Activated CD8-positive, alpha-beta T cell treated with anti-CD3 and anti-CD28 coated beads for 36 hours (primary cell): ENCODE measurements at regions not wholly inside any gene's neighbourhood (a gene's known extent, or its start where the extent isn't known, plus 50 kb on each side); places are given as distances from the start of the nearest gene placed in this dataset.

Experiments
- ATAC-seq: fragments of 200-7000 bp; cut with Tn5 transposase; one replicate; pipeline ENCODE4 v1.10.0; 2021; ENCODE audit warnings: mild to moderate bottlenecking, moderate library complexity
- CTCF ChIA-PET: fragments of 350-600 bp; sonication (Branson Sonifier 250); formaldehyde crosslinking; loops from one replicate; lab custom pipeline; 2021; ENCODE audit warnings: antibody characterized with exemption; lab: Charles Lee
- POLR2A ChIA-PET: fragments of 350-600 bp; sonication (Branson Sonifier 250); formaldehyde crosslinking; loops from one replicate; lab custom pipeline; 2021; ENCODE audit warnings: antibody characterized with exemption; lab: Charles Lee
- DNase-seq: peaks from one replicate; pipeline ENCODE4 v3.0.0-alpha.2; 2020
- H3K27ac Mint-ChIP-seq: one replicate; pipeline ENCODE4 v1.8.0; 2021; ENCODE audit warnings: mild to moderate bottlenecking, mixed read lengths
- H3K27me3 Mint-ChIP-seq: one replicate; pipeline ENCODE4 v1.8.0; 2021; ENCODE audit warnings: mixed read lengths
- H3K36me3 Mint-ChIP-seq: one replicate; pipeline ENCODE4 v1.8.0; 2021; ENCODE audit warnings: low read depth, mixed read lengths
- H3K4me1 Mint-ChIP-seq: one replicate; pipeline ENCODE4 v1.8.0; 2021; ENCODE audit warnings: low read depth, mixed read lengths
- H3K4me3 Mint-ChIP-seq: one replicate; pipeline ENCODE4 v1.8.0; 2021; ENCODE audit warnings: mild to moderate bottlenecking, moderate library complexity, mixed read lengths
- H3K9me3 Mint-ChIP-seq: one replicate; pipeline ENCODE4 v1.8.0; 2021; ENCODE audit warnings: mixed read lengths
- intact Hi-C: fragments of 100-400 bp; cut with micrococcal nuclease; formaldehyde crosslinking; loops from one replicate; pipeline ENCODE4 v1.10.0; 2022
- TF ChIP-seq, protein P1 (sequence below): fragments of 200-600 bp; IDR thresholded peaks from one replicate; pipeline ENCODE4 v1.8.0; 2022; ENCODE audit warnings: antibody characterized with exemption, mild to moderate bottlenecking

DNA sequence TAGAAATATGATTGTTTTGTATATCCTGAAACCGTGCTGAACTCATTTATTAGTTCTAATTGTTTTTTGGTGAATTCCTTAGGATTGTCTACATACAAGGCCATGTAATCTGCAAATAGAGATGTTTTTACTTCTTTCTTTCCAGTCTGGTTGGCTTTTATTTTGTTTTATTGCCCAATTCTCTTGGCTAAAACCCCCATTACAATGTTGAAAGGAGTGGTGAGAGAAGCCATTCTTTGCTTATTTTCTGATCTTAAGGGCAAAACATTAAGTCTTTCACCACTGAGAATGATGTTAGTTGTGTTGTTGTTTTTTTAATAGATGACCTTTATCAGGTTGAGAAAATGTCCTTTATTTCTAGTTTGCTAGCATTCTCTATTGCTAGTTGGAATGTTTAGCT lies 157.3 kb downstream of the NTMT2 start:
- Mint-ChIP-seq H3K4me3 (no peak overlapping the region), H3K27me3 (peaks cover 10% of the 10 kb centered on the region), H3K9me3 (no peaks in the 10 kb centered on the region), H3K36me3 (no peaks in the 10 kb centered on the region), H3K27ac (no peak overlapping the region), H3K4me1 (no peaks in the 10 kb centered on the region)
- ATAC-seq (no peak), DNase-seq (no peak)
- TF ChIP-seq, protein P1, sequence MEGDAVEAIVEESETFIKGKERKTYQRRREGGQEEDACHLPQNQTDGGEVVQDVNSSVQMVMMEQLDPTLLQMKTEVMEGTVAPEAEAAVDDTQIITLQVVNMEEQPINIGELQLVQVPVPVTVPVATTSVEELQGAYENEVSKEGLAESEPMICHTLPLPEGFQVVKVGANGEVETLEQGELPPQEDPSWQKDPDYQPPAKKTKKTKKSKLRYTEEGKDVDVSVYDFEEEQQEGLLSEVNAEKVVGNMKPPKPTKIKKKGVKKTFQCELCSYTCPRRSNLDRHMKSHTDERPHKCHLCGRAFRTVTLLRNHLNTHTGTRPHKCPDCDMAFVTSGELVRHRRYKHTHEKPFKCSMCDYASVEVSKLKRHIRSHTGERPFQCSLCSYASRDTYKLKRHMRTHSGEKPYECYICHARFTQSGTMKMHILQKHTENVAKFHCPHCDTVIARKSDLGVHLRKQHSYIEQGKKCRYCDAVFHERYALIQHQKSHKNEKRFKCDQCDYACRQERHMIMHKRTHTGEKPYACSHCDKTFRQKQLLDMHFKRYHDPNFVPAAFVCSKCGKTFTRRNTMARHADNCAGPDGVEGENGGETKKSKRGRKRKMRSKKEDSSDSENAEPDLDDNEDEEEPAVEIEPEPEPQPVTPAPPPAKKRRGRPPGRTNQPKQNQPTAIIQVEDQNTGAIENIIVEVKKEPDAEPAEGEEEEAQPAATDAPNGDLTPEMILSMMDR: no peak
- CTCF ChIA-PET: no interaction called here
- intact Hi-C loops: no loop called here
- POLR2A ChIA-PET: no interaction called here

DNA sequence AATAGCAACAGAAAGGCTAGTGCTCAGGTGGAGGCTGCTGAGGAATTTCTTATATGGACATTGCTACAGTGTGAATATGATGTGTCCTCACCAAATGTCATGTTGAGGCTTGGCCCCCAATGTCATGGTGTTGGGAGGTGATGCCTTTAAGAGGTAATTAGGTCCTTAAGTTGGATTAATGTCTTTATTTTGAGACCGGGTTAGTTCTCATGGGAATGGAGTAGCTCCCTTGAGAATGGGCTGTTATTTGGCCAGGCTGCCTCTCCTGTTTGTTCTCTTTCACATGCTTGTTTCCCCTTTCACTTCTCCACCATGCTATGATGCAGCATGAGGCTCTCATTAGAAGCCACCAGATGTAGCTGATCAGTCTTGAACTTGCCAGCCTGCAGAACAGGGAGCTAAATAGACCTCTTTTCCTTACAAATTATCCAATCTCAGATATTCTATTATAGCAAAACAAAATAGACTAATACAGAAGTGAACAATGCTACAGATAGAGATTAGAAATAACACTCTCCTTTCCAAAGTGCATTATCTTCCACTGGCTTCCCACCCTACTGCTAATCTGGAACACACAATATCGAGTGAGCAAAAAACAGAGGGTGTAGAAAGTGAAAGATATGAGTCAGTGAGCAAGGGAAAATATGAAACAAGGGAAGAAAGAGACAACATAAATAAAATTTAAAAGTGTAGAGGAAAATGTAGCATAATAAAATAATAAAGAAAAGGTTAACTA lies 160.2 kb downstream of the NTMT2 start:
- no peaks in the 10 kb centered on the region for H3K9me3 Mint-ChIP-seq
- ChIA-PET CTCF (no interaction called here), POLR2A (no interaction called here)
- no peak overlapping the region for H3K4me3 Mint-ChIP-seq
- intact Hi-C loops: no loop called here
- no peak for ATAC-seq
- no peak for DNase-seq
- no peaks in the 10 kb centered on the region for H3K36me3 Mint-ChIP-seq
- H3K4me1 Mint-ChIP-seq: no peaks in the 10 kb centered on the region
- no peak overlapping the region for H3K27ac Mint-ChIP-seq
- H3K27me3 Mint-ChIP-seq: peaks cover 9% of the 10 kb centered on the region
- TF ChIP-seq, protein P1: no peak

GRCh38 chr1:170306513-170306910 lies 160.8 kb downstream of the NTMT2 start:
- DNase-seq (no peak), ATAC-seq (no peak)
- ChIA-PET CTCF (no interaction called here), POLR2A (no interaction called here)
- Mint-ChIP-seq H3K27ac (no peak overlapping the region), H3K4me3 (no peak overlapping the region), H3K4me1 (no peaks in the 10 kb centered on the region), H3K27me3 (peaks cover 9% of the 10 kb centered on the region), H3K9me3 (no peaks in the 10 kb centered on the region), H3K36me3 (no peaks in the 10 kb centered on the region)
- TF ChIP-seq, protein P1: no peak
- intact Hi-C loops: no loop called here

- ATAC-seq (no peak), DNase-seq (no peak)
- no peak overlapping the region for H3K27ac Mint-ChIP-seq
- H3K36me3 Mint-ChIP-seq: no peaks in the 10 kb centered on the region
- POLR2A ChIA-PET: no interaction called here
- no peak overlapping the region for H3K4me3 Mint-ChIP-seq
- H3K9me3 Mint-ChIP-seq: no peaks in the 10 kb centered on the region
- CTCF ChIA-PET: no interaction called here
- intact Hi-C loops: no loop called here
- TF ChIP-seq, protein P1: no peak
- peaks cover 9% of the 10 kb centered on the region for H3K27me3 Mint-ChIP-seq
- H3K4me1 Mint-ChIP-seq: no peaks in the 10 kb centered on the region
Measured at GRCh38 chr1:170306948-170307347, 161.2 kb downstream of the NTMT2 start.

GRCh38 chr1:170307426-170307825 lies 161.7 kb downstream of the NTMT2 start:
- Mint-ChIP-seq H3K4me1 (no peaks in the 10 kb centered on the region), H3K27me3 (peaks cover 9% of the 10 kb centered on the region), H3K9me3 (no peaks in the 10 kb centered on the region), H3K4me3 (no peak overlapping the region), H3K36me3 (no peaks in the 10 kb centered on the region), H3K27ac (no peak overlapping the region)
- TF ChIP-seq, protein P1: no peak
- ChIA-PET POLR2A (no interaction called here), CTCF (no interaction called here)
- DNase-seq (no peak), ATAC-seq (no peak)
- intact Hi-C loops: no loop called here
